SK-N-SH treated with all-trans-retinoic acid at 6 μM for 48 hours (cell line): ENCODE measurements at regions not wholly inside any gene's neighbourhood (a gene's known extent, or its start where the extent isn't known, plus 50 kb on each side); places are given as distances from the start of the nearest gene placed in this dataset.

Experiments used
- ATAC-seq: fragments of 200-7000 bp; cut with Tn5 transposase; 3 replicates; pipeline ENCODE4 v1.9.1; 2020; ENCODE audit warnings: mild to moderate bottlenecking, moderate library complexity
- ARNTL ChIP-seq: fragments of 450-650 bp; formaldehyde crosslinking; IDR thresholded peaks from 2 replicates; pipeline ENCODE4 v1.5.0; 2020; ENCODE audit warnings: low read depth, mild to moderate bottlenecking, moderate library complexity, borderline replicate concordance
- BACH2 ChIP-seq: fragments of 250-450 bp; sonication (Bioruptor Pico); IDR thresholded peaks from 2 replicates; pipeline ENCODE4 v1.9.0; 2021; ENCODE audit warnings: mild to moderate bottlenecking, borderline replicate concordance
- CSDC2 ChIP-seq: fragments of 250-450 bp; sonication (Bioruptor Pico); IDR thresholded peaks from 2 replicates; pipeline ENCODE4 v1.5.0; 2020; ENCODE audit warnings: mild to moderate bottlenecking, moderate library complexity
- ESRRG ChIP-seq: fragments of 250-450 bp; sonication (Bioruptor Pico); IDR thresholded peaks from 2 replicates; pipeline ENCODE4 v1.6.1; 2021; ENCODE audit warnings: mild to moderate bottlenecking
- GLIS3 ChIP-seq: fragments of 250-450 bp; sonication (Bioruptor Pico); IDR thresholded peaks from 2 replicates; pipeline ENCODE4 v1.5.0; 2020; ENCODE audit warnings: mild to moderate bottlenecking, moderate library complexity
- ISL1 ChIP-seq: fragments of 250-450 bp; sonication (Bioruptor Pico); IDR thresholded peaks from 2 replicates; pipeline ENCODE4 v2.1.2; 2022; ENCODE audit warnings: mild to moderate bottlenecking, moderate library complexity
- OSR1 ChIP-seq: fragments of 250-450 bp; sonication (Bioruptor Pico); IDR thresholded peaks from 2 replicates; pipeline ENCODE4 v1.8.0; 2022; ENCODE audit warnings: moderate library complexity, mild to moderate bottlenecking, inconsistent platforms
- PPARA ChIP-seq: fragments of 250-450 bp; sonication (Bioruptor Pico); IDR thresholded peaks from 2 replicates; pipeline ENCODE4 v1.5.0; 2020; ENCODE audit warnings: mild to moderate bottlenecking, borderline replicate concordance
- RARB ChIP-seq: fragments of 250-450 bp; sonication (Bioruptor Pico); IDR thresholded peaks from 2 replicates; pipeline ENCODE4 v1.8.0; 2021; ENCODE audit warnings: mild to moderate bottlenecking, moderate library complexity
- SNAI2 ChIP-seq: fragments of 250-450 bp; sonication (Bioruptor Pico); IDR thresholded peaks from 2 replicates; pipeline ENCODE4 v1.5.0; 2020; ENCODE audit warnings: mild to moderate bottlenecking, moderate library complexity
- TOX ChIP-seq: fragments of 250-450 bp; sonication (Bioruptor Pico); IDR thresholded peaks from 2 replicates; pipeline ENCODE4 v1.8.0; 2021; ENCODE audit warnings: mild to moderate bottlenecking, moderate library complexity, borderline replicate concordance
- ZC3H10 ChIP-seq: fragments of 250-450 bp; sonication (Bioruptor Pico); IDR thresholded peaks from 2 replicates; pipeline ENCODE4 v1.5.1; 2021; ENCODE audit warnings: mild to moderate bottlenecking, moderate library complexity
- ZFP3 ChIP-seq: fragments of 250-450 bp; sonication (Bioruptor Pico); IDR thresholded peaks from 2 replicates; pipeline ENCODE4 v1.5.0; 2020; ENCODE audit warnings: mild to moderate bottlenecking, moderate library complexity
- ZFP30 ChIP-seq: fragments of 450-650 bp; formaldehyde crosslinking; IDR thresholded peaks from 2 replicates; pipeline ENCODE4 v1.5.0; 2022; ENCODE audit warnings: mild to moderate bottlenecking, moderate library complexity
- ZNF565 ChIP-seq: fragments of 450-650 bp; formaldehyde crosslinking; conservative IDR thresholded peaks from 2 replicates; pipeline ENCODE4 v1.5.0; 2020; ENCODE audit warnings: low read depth, mild to moderate bottlenecking, moderate library complexity
- ZNF70 ChIP-seq: fragments of 450-650 bp; formaldehyde crosslinking; IDR thresholded peaks from 2 replicates; pipeline ENCODE4 v1.5.0; 2020; ENCODE audit warnings: mild to moderate bottlenecking, moderate library complexity
- ZNF8 ChIP-seq: fragments of 450-650 bp; formaldehyde crosslinking; IDR thresholded peaks from 2 replicates; pipeline ENCODE4 v1.5.0; 2020; ENCODE audit warnings: mild to moderate bottlenecking, moderate library complexity
- TF ChIP-seq, protein P1 (sequence below): fragments of 250-450 bp; sonication (Bioruptor Pico); IDR thresholded peaks from 2 replicates; pipeline ENCODE4 v1.8.0; 2021; ENCODE audit warnings: low read depth, mild to moderate bottlenecking, moderate library complexity, borderline replicate concordance
- TF ChIP-seq, protein P2 (sequence below): fragments of 250-450 bp; sonication (Bioruptor Pico); IDR thresholded peaks from 2 replicates; pipeline ENCODE4 v1.5.0; 2020; ENCODE audit warnings: mild to moderate bottlenecking, moderate library complexity
- TF ChIP-seq, protein P3 (sequence below): fragments of 250-450 bp; sonication (Bioruptor Pico); IDR thresholded peaks from 2 replicates; pipeline ENCODE4 v1.8.0; 2020; ENCODE audit warnings: mild to moderate bottlenecking, moderate library complexity, borderline replicate concordance
- TF ChIP-seq, protein P4 (sequence below): fragments of 250-450 bp; sonication (Bioruptor Pico); IDR thresholded peaks from 2 replicates; pipeline ENCODE4 v1.5.1; 2021; ENCODE audit warnings: mild to moderate bottlenecking, moderate library complexity

DNA sequence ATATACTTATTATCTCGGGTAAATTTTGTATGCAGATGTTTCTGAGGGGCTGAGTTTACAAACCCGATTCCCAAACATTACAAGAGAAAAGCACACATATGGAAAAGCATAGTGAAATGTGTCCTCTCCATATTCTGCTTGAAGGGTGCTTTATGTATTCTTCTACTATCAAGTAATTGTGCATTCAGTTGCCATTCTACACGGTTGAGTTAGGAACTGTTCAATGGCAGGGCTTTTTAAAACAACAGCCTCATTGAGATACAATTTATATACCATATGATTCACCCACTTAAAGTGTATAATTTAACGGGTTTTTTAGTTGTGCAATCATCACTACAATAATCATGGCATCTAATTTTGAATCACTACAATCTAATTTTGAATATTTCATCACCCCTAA is 138.4 kb upstream of the DLGAP1 start:
- TF ChIP-seq, protein P1, sequence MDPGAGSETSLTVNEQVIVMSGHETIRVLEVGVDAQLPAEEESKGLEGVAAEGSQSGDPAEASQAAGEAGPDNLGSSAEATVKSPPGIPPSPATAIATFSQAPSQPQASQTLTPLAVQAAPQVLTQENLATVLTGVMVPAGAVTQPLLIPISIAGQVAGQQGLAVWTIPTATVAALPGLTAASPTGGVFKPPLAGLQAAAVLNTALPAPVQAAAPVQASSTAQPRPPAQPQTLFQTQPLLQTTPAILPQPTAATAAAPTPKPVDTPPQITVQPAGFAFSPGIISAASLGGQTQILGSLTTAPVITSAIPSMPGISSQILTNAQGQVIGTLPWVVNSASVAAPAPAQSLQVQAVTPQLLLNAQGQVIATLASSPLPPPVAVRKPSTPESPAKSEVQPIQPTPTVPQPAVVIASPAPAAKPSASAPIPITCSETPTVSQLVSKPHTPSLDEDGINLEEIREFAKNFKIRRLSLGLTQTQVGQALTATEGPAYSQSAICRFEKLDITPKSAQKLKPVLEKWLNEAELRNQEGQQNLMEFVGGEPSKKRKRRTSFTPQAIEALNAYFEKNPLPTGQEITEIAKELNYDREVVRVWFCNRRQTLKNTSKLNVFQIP (CRISPR knock-in tag) = no peak
- no peak for TF ChIP-seq RARB
- TF ChIP-seq CSDC2 = no peak
- no peak for TF ChIP-seq ZFP30 (CRISPR knock-in tag)
- no peak for TF ChIP-seq ISL1 (CRISPR knock-in tag)
- no peak for ATAC-seq

DNA sequence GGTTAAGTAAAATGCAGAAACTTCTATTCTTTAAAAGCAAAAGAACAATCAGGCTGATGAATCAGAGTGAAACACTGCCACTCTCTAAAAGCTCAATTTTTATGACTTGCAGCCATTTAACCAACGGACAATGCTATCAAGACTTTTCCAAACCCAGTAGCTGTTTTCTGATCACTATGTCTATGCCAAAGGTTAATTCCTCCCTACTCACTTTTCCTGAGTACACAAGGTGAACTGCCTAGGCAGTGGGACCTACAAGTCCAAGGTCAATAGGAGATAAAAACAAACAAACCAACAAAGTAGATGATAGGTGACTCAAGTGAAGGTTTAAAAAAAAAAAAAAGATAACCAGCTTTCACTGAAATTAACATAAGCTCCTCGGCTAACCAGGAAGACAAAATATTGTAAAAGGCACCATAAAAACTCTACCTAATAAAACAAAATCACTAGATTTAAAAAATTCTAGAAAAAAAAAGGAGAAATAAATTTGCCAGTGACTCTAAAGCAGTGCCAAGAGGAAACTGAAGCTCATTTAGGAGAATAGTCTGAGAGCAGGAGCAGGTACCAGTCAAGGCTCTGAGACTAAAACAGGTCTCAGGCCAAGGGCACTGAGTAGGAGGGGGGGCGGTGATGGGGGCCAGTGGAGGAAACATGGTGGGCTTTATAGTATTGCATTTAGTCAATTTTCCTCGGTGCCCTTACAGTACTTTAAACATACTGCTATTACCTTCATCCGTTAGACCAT is 134.1 kb upstream of the DLGAP1 start:
- TF ChIP-seq OSR1 (CRISPR knock-in tag) = no peak
- TF ChIP-seq ZNF565 (CRISPR knock-in tag) = no peak
- no peak for TF ChIP-seq ARNTL (CRISPR knock-in tag)
- TF ChIP-seq PPARA (CRISPR knock-in tag) = no peak
- TF ChIP-seq ZNF8 (CRISPR knock-in tag) = no peak
- no peak for TF ChIP-seq SNAI2
- TF ChIP-seq ZFP30 (CRISPR knock-in tag) = no peak
- no peak for TF ChIP-seq ZC3H10 (CRISPR knock-in tag)
- TF ChIP-seq, protein P1 (CRISPR knock-in tag) = no peak
- TF ChIP-seq, protein P2, sequence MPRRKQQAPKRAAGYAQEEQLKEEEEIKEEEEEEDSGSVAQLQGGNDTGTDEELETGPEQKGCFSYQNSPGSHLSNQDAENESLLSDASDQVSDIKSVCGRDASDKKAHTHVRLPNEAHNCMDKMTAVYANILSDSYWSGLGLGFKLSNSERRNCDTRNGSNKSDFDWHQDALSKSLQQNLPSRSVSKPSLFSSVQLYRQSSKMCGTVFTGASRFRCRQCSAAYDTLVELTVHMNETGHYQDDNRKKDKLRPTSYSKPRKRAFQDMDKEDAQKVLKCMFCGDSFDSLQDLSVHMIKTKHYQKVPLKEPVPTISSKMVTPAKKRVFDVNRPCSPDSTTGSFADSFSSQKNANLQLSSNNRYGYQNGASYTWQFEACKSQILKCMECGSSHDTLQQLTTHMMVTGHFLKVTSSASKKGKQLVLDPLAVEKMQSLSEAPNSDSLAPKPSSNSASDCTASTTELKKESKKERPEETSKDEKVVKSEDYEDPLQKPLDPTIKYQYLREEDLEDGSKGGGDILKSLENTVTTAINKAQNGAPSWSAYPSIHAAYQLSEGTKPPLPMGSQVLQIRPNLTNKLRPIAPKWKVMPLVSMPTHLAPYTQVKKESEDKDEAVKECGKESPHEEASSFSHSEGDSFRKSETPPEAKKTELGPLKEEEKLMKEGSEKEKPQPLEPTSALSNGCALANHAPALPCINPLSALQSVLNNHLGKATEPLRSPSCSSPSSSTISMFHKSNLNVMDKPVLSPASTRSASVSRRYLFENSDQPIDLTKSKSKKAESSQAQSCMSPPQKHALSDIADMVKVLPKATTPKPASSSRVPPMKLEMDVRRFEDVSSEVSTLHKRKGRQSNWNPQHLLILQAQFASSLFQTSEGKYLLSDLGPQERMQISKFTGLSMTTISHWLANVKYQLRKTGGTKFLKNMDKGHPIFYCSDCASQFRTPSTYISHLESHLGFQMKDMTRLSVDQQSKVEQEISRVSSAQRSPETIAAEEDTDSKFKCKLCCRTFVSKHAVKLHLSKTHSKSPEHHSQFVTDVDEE (CRISPR knock-in tag) = no peak
- no peak for TF ChIP-seq ZFP3 (CRISPR knock-in tag)
- TF ChIP-seq CSDC2 = no peak
- TF ChIP-seq GLIS3 (CRISPR knock-in tag) = no peak
- ATAC-seq = no peak

DNA sequence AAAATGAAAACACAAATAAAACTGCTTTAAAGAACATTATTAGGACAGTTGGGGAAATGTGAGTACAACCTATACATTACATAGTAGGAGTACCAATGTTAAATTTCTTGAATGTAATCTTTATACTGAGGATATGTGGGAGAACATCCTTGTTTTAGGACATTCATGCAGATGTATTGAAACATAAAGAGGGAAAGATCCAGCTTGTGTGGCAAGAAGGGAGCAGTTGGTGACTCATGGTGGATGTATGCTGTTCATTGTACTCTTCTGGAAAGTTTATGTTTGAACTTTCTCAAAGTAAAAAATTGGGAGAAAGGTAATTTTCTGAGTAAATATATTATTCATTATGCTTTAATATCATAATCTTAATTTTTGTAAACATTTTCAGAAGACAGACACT is 132.1 kb upstream of the DLGAP1 start:
- TF ChIP-seq, protein P3, sequence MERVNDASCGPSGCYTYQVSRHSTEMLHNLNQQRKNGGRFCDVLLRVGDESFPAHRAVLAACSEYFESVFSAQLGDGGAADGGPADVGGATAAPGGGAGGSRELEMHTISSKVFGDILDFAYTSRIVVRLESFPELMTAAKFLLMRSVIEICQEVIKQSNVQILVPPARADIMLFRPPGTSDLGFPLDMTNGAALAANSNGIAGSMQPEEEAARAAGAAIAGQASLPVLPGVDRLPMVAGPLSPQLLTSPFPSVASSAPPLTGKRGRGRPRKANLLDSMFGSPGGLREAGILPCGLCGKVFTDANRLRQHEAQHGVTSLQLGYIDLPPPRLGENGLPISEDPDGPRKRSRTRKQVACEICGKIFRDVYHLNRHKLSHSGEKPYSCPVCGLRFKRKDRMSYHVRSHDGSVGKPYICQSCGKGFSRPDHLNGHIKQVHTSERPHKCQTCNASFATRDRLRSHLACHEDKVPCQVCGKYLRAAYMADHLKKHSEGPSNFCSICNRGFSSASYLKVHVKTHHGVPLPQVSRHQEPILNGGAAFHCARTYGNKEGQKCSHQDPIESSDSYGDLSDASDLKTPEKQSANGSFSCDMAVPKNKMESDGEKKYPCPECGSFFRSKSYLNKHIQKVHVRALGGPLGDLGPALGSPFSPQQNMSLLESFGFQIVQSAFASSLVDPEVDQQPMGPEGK (CRISPR knock-in tag) = no peak
- TF ChIP-seq ZNF8 (CRISPR knock-in tag) = no peak
- TF ChIP-seq, all 23 proteins: peak for 0

DNA sequence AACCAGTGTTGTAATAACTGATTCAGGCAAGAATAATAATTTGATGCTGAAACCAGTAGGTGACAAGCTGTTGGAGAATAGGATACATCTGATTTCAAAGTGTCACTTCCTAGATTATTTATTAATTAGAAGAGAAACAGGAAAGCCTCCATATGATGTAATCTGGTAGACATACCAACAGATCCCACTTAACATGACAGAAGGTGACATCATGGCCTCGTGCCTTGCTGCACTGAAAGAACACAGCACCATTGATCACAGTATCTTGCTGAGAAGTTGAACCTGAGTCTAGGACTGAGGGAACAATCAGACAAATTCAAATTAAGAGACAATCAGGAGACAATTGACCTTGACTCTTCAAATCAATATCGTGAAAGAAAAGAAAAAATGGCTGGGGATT is 131.6 kb upstream of the DLGAP1 start:
- no peak for TF ChIP-seq CSDC2
- TF ChIP-seq ISL1 (CRISPR knock-in tag) = no peak
- no peak for TF ChIP-seq ZFP3 (CRISPR knock-in tag)
- TF ChIP-seq ZNF8 (CRISPR knock-in tag) = no peak
- no peak for TF ChIP-seq GLIS3 (CRISPR knock-in tag)
- TF ChIP-seq, protein P4, sequence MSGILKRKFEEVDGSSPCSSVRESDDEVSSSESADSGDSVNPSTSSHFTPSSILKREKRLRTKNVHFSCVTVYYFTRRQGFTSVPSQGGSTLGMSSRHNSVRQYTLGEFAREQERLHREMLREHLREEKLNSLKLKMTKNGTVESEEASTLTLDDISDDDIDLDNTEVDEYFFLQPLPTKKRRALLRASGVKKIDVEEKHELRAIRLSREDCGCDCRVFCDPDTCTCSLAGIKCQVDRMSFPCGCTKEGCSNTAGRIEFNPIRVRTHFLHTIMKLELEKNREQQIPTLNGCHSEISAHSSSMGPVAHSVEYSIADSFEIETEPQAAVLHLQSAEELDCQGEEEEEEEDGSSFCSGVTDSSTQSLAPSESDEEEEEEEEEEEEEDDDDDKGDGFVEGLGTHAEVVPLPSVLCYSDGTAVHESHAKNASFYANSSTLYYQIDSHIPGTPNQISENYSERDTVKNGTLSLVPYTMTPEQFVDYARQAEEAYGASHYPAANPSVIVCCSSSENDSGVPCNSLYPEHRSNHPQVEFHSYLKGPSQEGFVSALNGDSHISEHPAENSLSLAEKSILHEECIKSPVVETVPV (CRISPR knock-in tag) = no peak
- TF ChIP-seq BACH2 (CRISPR knock-in tag) = no peak
- TF ChIP-seq TOX = no peak
- TF ChIP-seq ZNF565 (CRISPR knock-in tag) = no peak
- TF ChIP-seq ESRRG = no peak
- TF ChIP-seq PPARA (CRISPR knock-in tag) = no peak
- no peak for TF ChIP-seq ZNF70 (CRISPR knock-in tag)
- TF ChIP-seq SNAI2 = no peak
- no peak for TF ChIP-seq ZC3H10 (CRISPR knock-in tag)
- no peak for TF ChIP-seq OSR1 (CRISPR knock-in tag)
- TF ChIP-seq, protein P1 (CRISPR knock-in tag) = no peak
- TF ChIP-seq, protein P3 (CRISPR knock-in tag) = no peak
- no peak for ATAC-seq

More for the DNA sequence above, 132.1 kb upstream of the DLGAP1 start:
- no peak for ATAC-seq
